LoVo (cell line): ENCODE measurements at regions not wholly inside any gene's neighbourhood (a gene's known extent, or its start where the extent isn't known, plus 50 kb on each side); places are given as distances from the start of the nearest gene placed in this dataset.
"Not testable (repeated sequence)": the region's sequence is repeated elsewhere in the genome, so short reads cannot be mapped to it uniquely, and the experiment has no call there.

Source experiments
- DNase-seq: peaks from one replicate; pipeline ENCODE4 v3.0.0-alpha.2; 2016; ENCODE audit warnings: low spot score

- peak; percentile 34 for DNase-seq
Observed at GRCh38 chr7:114082642-114083165, 163.9 kb upstream of the PPP1R3A start.

DNA sequence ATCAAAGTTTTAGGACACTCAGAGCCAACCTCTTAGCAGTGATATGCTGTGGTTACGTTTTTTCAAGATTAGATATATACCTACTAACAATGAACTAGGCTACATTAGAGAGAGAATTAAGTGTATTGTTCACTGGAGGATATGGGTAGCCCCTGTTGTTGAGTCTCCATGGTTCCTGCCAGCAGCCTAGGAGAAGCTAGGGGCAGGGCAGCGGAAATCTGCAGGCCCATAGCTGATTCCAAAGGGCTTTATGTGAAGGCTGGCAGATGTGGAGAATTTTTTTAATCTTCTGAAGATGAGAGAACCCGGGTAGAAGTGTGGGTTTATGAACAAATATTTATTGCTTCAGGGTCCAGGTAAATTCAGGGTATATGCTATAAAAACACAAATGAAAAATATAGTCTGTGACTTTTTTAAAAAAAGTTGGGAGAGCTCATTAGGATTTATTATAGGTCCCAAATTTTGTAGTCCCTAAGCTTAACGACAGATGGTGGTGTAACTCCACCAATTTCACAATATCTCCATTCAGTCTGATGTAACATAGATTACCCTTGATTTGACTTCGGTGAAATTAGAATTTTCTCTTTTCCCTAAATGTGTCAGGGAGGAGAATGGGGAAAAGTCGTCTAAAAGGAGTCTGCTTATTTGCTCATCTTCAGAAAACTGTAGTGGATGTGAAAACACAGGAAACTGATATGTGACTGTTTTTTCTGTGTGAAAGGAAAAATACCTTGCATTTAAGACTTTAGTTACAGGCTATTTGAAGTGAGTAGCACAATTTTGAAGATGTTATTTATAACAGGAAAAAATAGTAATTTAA lies 163.0 kb upstream of the PPP1R3A start:
- DNase-seq, result peak; percentile 80

GRCh38 chr7:114077158-114077524 lies 158.3 kb upstream of the PPP1R3A start:
- not testable (repeated sequence) for DNase-seq

DNA sequence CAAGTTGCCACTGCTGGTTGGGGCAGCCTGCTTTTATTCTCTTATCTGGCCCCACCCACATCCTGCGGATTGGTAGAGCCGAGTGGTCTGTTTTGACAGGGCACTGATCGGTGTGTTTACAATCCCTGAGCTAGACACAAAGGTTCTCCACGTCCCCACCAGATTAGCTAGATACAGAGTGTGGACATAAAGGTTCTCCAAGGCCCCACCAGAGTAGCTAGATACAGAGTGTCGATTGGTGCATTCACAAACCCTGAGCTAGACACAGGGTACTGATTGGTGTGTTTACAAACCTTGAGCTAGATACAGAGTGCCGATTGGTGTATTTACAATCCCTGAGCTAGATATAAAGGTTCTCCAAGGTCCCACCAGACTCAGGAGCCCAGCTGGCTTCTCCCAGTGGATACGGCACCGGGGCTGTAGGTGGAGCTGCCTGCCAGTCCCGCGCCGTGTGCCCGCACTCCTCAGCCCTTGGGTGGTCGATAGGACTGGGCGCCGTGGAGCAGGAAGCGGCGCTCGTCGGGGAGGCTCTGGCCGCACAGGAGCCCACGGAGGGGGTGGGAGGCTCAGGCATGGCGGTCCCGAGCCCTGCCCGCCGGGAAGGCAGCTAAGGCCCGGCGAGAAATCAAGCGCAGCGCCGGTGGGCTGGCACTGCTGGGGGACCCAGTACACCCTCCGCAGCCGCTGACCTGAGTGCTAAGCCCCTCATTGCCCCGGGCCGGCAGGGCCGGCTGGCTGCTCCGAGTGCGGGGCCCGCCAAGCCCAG lies 157.8 kb upstream of the PPP1R3A start:
- DNase-seq, result not testable (repeated sequence)

DNA sequence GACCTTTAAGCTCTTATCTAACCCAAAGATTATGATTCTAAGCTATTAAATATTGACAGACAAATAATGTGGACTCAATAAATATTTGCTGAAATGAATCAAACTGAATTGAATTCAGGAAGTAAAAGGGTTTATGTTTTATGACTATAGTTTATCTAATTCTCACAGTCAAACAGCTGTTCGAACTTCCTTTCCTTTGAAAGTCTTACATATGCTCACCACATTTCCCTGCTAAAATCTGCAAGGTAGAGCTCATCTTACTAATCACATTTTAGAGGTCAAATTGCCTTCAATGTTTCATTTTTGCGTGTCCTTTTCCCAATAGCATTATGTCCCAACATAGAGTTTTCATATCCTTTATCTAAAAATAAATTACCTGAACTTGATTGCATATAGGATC lies 154.9 kb upstream of the PPP1R3A start:
- no peak for DNase-seq

- no peak for DNase-seq
Observed at GRCh38 chr7:114070246-114070645, 151.4 kb upstream of the PPP1R3A start.

- DNase-seq, result no peak
Observed at GRCh38 chr7:114062810-114063209, 144.0 kb upstream of the PPP1R3A start.

DNA sequence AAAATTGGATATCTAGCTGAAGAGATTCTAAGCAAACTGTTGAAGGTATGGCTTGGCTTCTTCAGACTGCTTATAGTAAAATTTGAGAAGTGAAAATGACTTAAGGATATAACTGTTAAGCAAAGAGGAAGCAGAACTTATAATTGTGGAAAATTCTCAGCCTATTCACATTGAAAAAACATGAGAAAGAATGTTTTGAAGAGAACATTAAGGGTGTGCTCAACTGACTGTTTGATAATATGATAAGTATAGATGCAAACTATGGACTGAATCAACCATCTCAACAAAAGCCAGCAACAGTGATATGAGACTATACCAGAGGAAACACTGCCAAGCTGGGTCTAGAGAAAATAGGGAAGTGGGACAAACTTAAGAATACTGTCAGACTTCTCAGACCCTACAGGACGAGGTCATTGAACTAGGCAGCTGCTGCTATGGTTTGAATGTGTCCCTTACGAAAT lies 133.1 kb upstream of the PPP1R3A start:
- no peak for DNase-seq

DNA sequence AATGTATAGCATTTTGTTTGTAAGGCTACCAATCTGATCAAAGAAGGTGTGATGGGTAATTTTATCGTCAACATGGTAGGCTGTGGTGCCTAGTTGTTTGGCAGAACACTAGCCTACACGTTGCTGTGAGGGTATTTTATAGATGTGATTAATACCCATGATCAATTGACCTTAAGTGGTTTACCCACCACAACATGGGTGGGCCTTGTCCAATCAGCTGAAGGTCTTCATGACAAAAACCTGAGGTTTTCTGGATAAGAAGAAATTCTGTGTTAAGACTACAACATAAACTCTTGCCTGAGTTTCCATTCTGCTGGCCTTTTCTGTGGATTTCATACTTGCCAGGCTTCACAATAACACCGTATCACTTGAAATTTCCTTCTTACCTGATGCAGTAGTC lies 131.8 kb upstream of the PPP1R3A start:
- no peak for DNase-seq

DNA sequence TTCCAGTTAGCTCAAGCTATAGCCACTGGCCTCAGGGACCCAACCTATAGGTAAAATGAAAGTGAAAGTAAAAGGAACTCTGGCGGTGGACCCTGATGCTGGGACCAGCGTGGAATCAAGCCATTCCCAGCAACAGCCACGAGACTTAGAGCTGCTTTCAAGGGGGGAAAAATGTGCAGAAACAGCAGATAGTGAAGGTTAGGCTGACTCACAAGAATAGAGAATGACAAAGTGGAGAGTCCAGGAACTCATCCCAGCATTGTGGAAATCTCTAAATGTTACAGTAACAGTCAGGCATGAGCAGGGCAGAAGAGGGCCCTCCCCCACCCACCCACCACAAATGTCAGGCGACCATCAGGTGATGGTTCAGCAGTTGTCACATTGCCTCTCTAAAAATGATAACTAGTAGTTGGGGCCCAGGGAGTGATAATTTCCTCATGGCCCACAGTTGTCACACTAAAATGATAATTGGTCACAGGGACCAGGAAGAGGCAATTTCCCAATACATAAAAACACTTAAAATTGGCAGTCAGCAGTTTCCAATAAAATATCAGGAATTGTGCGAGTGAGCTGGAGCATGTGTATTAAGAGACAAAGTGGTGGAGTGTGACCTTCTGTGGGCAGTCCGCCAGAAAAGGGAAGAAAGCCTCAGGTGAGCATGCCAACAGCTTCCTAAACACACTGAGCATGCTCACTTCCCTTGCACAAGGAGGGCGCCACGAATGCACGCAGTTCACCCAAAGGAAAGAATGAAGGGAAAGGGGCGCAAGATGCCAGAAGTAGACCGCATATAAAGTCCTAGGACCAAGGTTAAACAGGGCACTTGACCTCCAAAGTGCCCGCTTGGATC lies 129.8 kb upstream of the PPP1R3A start:
- DNase-seq, result peak; percentile 53

GRCh38 chr7:114047889-114048288 lies 129.1 kb upstream of the PPP1R3A start:
- DNase-seq, result no peak

DNA sequence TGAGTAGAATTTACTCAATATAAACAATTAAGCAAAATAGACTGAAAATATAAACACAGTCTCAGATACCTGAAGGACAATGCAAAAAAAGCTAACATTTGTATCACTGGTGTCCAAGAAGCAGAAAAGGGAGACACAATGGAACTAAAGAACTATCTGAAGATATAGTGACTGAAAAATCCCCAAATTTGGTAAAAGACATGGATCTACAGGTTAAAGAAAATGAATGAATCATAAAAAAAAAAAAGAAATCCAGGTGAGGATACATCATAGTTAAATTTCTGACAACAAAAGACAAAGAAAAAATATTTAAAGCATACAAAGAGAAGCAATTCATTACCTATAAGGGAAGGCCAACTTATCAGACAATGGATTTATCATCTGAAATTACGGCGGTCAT lies 114.7 kb upstream of the PPP1R3A start:
- no peak for DNase-seq

- DNase-seq, result peak; percentile 86
Observed at GRCh38 chr7:114026486-114027089, 107.8 kb upstream of the PPP1R3A start.

GRCh38 chr7:114021135-114021534 lies 102.3 kb upstream of the PPP1R3A start:
- DNase-seq, result peak; percentile 63

DNA sequence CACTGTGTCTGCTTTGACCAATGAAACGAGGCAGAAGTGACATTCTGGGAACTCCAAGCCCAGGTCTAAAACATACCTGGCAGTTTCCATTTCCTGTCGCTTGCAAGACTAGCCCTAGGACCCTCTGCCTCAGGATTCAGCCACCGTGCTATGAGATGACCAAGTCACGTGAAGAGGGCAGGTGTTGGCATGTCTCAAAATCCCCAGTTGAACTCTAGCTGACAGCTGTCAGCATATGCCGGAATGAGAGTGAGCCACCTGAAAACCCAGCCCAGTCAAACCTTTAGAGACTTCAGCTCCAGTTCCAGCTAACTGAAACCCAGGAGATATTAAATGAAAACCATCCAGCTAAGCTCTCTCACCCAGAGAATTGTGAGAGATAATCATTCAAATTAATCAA lies 89.9 kb upstream of the PPP1R3A start:
- no peak for DNase-seq

DNA sequence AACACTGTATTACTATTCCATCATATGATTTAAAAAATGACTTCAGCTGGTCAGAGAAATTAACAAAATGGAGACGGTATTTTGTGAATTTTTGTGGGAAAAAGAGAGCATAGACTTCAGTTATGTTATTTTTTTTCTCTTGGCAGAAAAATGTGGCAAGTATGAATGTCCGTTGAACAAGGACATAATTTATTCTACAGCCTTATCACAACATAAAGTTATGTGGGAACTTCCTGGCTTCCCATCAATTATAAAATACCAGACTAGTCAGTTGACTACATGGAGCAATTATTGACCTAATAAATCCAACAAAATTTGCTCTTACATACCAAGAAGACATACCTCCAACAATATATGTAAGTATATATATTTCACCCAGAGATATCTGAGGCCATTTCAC lies 88.6 kb upstream of the PPP1R3A start:
- no peak for DNase-seq

DNA sequence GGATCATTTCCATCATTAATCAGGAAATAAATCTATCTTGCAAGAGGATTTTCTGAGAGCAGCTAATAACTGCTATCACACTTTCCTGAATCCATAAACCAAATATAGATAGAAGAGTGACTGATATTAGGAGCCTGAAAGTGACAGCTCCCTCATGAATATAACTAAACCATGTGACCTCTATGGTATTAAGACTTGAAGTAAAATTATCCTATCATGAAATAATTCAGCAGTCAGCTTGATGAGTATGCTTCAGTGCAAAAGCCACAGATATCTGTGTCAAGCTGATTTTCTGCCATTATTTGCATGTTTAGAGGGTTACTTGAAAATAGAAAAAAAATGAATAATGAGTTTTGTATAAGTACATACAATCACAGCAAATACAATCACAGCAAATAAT lies 80.1 kb upstream of the PPP1R3A start:
- DNase-seq, result no peak

GRCh38 chr7:113996405-113996804 lies 77.6 kb upstream of the PPP1R3A start:
- DNase-seq, result no peak

DNA sequence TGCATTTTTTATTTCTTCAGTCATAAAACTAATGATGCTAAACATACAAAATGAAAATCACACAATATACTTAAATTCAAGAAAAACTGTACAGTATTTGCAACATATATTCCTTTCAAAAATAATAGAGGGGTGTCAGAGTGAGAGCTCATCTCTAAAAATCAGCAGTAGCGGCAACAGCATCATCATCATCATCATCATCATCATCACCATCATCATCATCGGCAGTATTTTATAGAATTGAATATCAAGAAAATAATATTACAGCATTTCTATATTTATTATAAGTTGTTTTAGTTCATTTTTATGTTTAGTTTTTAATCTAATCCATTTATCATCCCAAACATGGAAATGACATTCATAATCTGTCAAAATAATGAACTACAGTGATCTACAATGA lies 67.4 kb upstream of the PPP1R3A start:
- no peak for DNase-seq

GRCh38 chr7:113976508-113976907 lies 57.7 kb upstream of the PPP1R3A start:
- no peak for DNase-seq

DNA sequence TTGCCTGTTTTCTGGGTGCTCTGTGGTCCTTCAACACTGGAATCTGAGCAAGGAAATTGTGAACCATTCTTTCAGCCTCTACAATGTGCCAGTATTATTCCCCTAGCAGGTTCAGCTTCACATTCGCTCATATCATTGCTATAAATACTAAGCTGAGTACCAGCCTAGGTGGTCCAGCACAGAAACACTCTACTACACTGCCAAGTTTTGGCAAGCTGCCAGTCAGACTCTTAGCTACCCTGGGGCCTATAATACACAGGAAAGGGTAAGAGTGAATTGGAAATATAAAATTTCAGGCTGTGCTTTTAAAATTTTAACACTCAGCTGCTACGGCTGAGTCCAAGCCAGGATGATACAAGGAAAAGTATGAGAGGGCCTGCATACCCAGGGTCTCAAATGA lies 49.9 kb upstream of the PPP1R3A start:
- DNase-seq, result no peak
